Thyroid gland (tissue), 4 donors: ENCODE measurements at regions not wholly inside any gene's neighbourhood (a gene's known extent, or its start where the extent isn't known, plus 50 kb on each side); places are given as distances from the start of the nearest gene placed in this dataset.

ENCODE experiments used
- DNase-seq, 2 donors: peaks; one replicate each; pipeline ENCODE4 v3.0.0-alpha.2; 2019
- H3K27ac ChIP-seq, 3 donors: fragments of 200-600 bp; sonication (generic); 1 replicate in 2 of 3; 2 replicates in 1 of 3; pipeline ENCODE4 v1.5.1; 2016 to 2019; ENCODE audit warnings: mild to moderate bottlenecking in 1 of 3, moderate library complexity in 1 of 3
- H3K27me3 ChIP-seq: fragments of 200-600 bp; sonication (generic); one replicate; pipeline ENCODE4 v1.5.1; 2019
- H3K36me3 ChIP-seq, 2 donors: fragments of 200-600 bp; sonication (generic); one replicate each; pipeline ENCODE4 v1.5.1; 2016 to 2019
- H3K4me1 ChIP-seq, 2 donors: fragments of 200-600 bp; sonication (generic); one replicate each; pipeline ENCODE4 v1.5.1; 2017 to 2019
- H3K4me3 ChIP-seq, 3 donors: fragments of 200-600 bp; sonication (generic); replicated peaks in 1 of 3; 1 replicate in 2 of 3; 2 replicates in 1 of 3; pipeline ENCODE4 v1.5.1; 2016; ENCODE audit warnings: mild to moderate bottlenecking in 1 of 3
- H3K9me3 ChIP-seq: fragments of 200-600 bp; sonication (generic); one replicate; pipeline ENCODE4 v1.5.1; 2017
- POLR2A ChIP-seq, 2 donors: fragments of 450-650 bp; IDR thresholded peaks; one replicate each; pipeline ENCODE4 v1.6.1; 2017; ENCODE audit warnings: antibody characterized with exemption in 2 of 2, mild to moderate bottlenecking in 2 of 2, moderate library complexity in 1 of 2
- WGBS, 2 donors: methylation state at CpG; one replicate each; pipeline ENCODE4 v1.1.5; 2017; 5-methylcytosine and 5-hydroxymethylcytosine counted together
- intact Hi-C: fragments of 100-400 bp; cut with DNase I; formaldehyde crosslinking; loops from one replicate; pipeline ENCODE4 v1.15.1; 2023
- TF ChIP-seq, protein P1 (sequence below), 6 experiments: fragments of 200-600 bp in 3 of 6; fragments of 450-650 bp in 3 of 6; sonication (generic) in 3 of 6; IDR thresholded peaks; one replicate each; pipeline ENCODE4 v1.5.1; 2016 to 2019; ENCODE audit warnings: antibody characterized with exemption in 6 of 6, mild to moderate bottlenecking in 2 of 6, inconsistent platforms in 1 of 6, moderate library complexity in 1 of 6

DNA sequence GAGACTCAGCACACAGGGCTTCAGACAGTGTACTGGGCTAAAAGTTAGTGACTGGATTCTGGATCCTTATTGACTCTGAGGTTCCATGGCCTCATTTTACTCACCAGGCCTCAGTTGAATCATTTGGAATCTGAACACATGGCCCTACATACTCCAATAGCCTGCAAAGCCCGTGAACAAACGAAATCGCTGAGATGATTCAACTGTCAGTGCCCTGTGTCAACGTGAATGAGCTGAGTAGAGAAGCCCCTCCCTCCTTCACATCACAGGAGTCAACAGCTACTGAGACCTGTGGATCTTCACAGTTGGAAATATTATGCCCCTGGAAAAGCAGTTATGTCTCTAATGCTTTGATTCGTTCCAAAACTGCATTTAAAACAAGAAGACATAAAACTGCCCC is 429.3 kb downstream of the GADD45G start:
- no peaks in the 10 kb centered on the region for H3K4me1 ChIP-seq
- H3K36me3 ChIP-seq, result no peaks in the 10 kb centered on the region
- intact Hi-C loops, result no loop called here

DNA sequence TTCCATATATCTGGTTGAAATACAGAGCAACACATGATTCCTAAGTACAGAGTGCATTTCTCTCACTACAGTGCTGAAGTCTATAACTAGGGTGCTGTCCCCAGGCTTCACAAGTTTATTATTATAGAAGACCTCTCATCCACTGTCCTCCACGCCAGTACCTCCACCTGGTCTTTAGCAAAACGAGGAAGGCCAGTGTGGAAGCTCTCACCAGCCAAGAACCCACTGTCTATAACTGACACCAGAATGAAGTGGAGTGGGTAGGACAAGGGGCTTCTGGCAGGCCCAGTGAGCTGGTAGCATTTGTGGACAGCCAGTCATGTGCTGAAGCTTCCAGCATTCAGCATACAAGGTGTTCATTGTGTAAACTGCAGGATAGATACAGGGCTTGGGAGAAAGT is 430.7 kb downstream of the GADD45G start:
- no peak for TF ChIP-seq POLR2A (IDR thresholded peaks at IDR 0.05)
- TF ChIP-seq, protein P1, sequence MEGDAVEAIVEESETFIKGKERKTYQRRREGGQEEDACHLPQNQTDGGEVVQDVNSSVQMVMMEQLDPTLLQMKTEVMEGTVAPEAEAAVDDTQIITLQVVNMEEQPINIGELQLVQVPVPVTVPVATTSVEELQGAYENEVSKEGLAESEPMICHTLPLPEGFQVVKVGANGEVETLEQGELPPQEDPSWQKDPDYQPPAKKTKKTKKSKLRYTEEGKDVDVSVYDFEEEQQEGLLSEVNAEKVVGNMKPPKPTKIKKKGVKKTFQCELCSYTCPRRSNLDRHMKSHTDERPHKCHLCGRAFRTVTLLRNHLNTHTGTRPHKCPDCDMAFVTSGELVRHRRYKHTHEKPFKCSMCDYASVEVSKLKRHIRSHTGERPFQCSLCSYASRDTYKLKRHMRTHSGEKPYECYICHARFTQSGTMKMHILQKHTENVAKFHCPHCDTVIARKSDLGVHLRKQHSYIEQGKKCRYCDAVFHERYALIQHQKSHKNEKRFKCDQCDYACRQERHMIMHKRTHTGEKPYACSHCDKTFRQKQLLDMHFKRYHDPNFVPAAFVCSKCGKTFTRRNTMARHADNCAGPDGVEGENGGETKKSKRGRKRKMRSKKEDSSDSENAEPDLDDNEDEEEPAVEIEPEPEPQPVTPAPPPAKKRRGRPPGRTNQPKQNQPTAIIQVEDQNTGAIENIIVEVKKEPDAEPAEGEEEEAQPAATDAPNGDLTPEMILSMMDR (IDR thresholded peaks at IDR 0.05), result no peak
- Histone ChIP-seq H3K27ac (no peak overlapping the region), H3K27me3 (no peaks in the 10 kb centered on the region), H3K9me3 (no peaks in the 10 kb centered on the region), H3K4me1 (no peaks in the 10 kb centered on the region), H3K36me3 (no peaks in the 10 kb centered on the region), H3K4me3 (no peak overlapping the region)
- intact Hi-C loops, result no loop called here
- no peak for DNase-seq
- 87 to 95% methylated on average over 2 of the region's 2 CpGs for WGBS, 2 donors

More for the DNA sequence above, 429.3 kb downstream of the GADD45G start:
- TF ChIP-seq POLR2A (IDR thresholded peaks at IDR 0.05), result no peak
- TF ChIP-seq, protein P1 (IDR thresholded peaks at IDR 0.05), result no peak
- Histone ChIP-seq H3K27ac (no peak overlapping the region), H3K4me3 (no peak overlapping the region), H3K9me3 (no peaks in the 10 kb centered on the region), H3K27me3 (no peaks in the 10 kb centered on the region)
- 71 to 73% methylated on average over 5 of the region's 5 CpGs for WGBS, 2 donors
- no peak for DNase-seq

DNA sequence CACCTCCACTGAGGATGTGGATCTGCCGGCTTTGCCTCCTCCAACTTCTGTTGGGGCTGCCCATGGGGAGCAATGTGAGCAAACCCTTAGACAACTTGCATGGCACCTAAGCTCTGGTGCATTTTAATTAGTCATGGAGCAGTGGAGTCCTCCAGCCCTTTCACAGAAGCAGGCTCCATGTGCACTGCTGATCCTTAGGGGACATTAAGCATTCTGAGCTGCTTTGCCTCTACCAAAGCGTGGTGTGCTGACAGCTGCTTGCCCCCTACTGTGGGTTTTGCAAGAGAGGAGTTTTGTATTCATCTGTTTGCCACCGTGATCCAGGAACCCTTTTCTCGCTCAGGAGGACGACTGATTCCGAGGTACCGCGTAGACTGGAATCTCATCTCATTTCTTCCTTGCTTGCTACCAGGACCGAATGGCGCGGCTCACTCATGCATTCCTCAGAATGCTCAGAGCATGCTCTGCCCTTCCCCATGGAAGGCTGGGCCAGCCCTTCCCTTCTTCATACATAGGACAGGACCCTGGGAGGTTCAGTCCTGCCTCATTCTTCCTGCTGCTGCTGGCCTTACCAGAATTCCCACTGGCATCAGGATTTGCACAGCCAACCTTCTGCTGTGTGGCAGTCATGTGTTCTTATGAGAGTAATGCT is 432.5 kb downstream of the GADD45G start:
- Histone ChIP-seq H3K36me3 (no peaks in the 10 kb centered on the region), H3K4me3 (no peak overlapping the region), H3K4me1 (no peaks in the 10 kb centered on the region), H3K9me3 (no peaks in the 10 kb centered on the region), H3K27me3 (no peaks in the 10 kb centered on the region), H3K27ac (no peak overlapping the region)
- DNase-seq, result no peak
- 87 to 91% methylated on average over 11 of the region's 11 CpGs for WGBS, 2 donors
- intact Hi-C loops, result no loop called here
- no peak for TF ChIP-seq POLR2A (IDR thresholded peaks at IDR 0.05)
- TF ChIP-seq, protein P1 (IDR thresholded peaks at IDR 0.05), result no peak

DNA sequence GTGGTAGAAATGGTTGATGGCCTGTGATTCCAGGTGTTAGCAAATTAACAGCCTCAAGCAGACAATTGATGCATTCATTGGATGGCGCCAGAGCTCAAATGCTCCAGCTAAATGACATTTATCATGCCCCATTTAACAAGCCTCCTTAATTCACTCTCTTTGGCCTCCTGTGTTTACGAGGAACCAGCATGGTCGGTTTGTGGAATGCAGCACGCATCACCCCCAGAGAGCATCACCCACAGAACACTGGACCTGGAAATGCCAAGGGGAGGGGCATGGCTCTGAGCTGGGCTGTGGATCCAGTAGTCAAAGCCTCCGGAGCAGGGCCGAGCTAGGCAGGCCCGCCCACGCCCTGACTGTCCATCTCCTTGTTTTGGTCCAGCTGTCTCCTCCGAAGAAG is 434.0 kb downstream of the GADD45G start:
- intact Hi-C loops, result no loop called here
- Histone ChIP-seq H3K4me3 (no peak overlapping the region), H3K4me1 (no peaks in the 10 kb centered on the region), H3K9me3 (no peaks in the 10 kb centered on the region), H3K27me3 (no peaks in the 10 kb centered on the region), H3K36me3 (no peaks in the 10 kb centered on the region), H3K27ac (no peak overlapping the region)
- DNase-seq, result no peak
- WGBS, 2 donors, result 87 to 89% methylated on average over 9 of the region's 9 CpGs
- no peak for TF ChIP-seq POLR2A (IDR thresholded peaks at IDR 0.05)
- TF ChIP-seq, protein P1 (IDR thresholded peaks at IDR 0.05), result no peak

DNA sequence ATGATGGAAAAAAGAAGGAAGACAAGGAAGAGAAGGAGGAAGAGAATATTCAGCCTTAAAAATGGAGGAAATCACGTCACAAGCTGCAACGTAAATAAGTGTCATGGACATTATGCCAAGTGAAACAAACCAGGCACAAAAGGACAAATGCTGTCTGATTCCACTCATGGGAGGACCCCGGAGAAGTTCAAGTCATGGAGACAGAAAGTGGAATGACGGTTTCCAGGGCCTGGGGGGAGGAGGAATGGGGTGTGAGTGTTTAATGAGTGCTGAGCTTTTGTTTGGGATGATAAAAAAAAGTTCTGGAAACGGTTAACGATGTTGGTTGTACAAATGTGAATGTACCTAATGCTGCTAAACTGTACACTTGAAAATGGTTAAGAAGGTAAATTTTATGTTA is 439.5 kb downstream of the GADD45G start:
- 67 to 71% methylated on average over 6 of the region's 6 CpGs for WGBS, 2 donors
- H3K4me3 ChIP-seq, result no peak overlapping the region
- no peaks in the 10 kb centered on the region for H3K4me1 ChIP-seq
- intact Hi-C loops, result no loop called here
- TF ChIP-seq, protein P1 (IDR thresholded peaks at IDR 0.05), result no peak
- no peak for TF ChIP-seq POLR2A (IDR thresholded peaks at IDR 0.05)
- no peaks in the 10 kb centered on the region for H3K27me3 ChIP-seq
- no peaks in the 10 kb centered on the region for H3K36me3 ChIP-seq
- H3K9me3 ChIP-seq, result no peaks in the 10 kb centered on the region
- no peak for DNase-seq
- no peak overlapping the region for H3K27ac ChIP-seq
